Loucy (cell line): ENCODE measurements at regions not wholly inside any gene's neighbourhood (a gene's known extent, or its start where the extent isn't known, plus 50 kb on each side); places are given as distances from the start of the nearest gene placed in this dataset.

Source experiments
- CTCF ChIP-seq: fragments of 200-600 bp; sonication (generic); conservative IDR thresholded peaks from 2 replicates; pipeline ENCODE4 v1.5.1; 2014; ENCODE audit warnings: mild to moderate bottlenecking, antibody characterized with exemption, low read length
- EZH2phosphoT487 ChIP-seq: fragments of 200-600 bp; IDR thresholded peaks from 2 replicates; pipeline ENCODE4 v1.6.1; 2018; ENCODE audit warnings: antibody characterized with exemption, mild to moderate bottlenecking, moderate library complexity, borderline replicate concordance

GRCh38 chr2:143916781-143917180, 603.1 kb downstream of the ZEB2 start:
- no peak for TF ChIP-seq CTCF
- TF ChIP-seq EZH2phosphoT487, result no peak
